Testis (tissue), 2 donors: ENCODE measurements at regions not wholly inside any gene's neighbourhood (a gene's known extent, or its start where the extent isn't known, plus 50 kb on each side); places are given as distances from the start of the nearest gene placed in this dataset.

Experiments used
- POLR2A ChIP-seq: fragments of 450-650 bp; IDR thresholded peaks from one replicate; pipeline ENCODE4 v1.6.1; 2017; ENCODE audit warnings: antibody characterized with exemption, mild to moderate bottlenecking, moderate library complexity
- TF ChIP-seq, protein P1 (sequence below), 3 experiments: fragments of 450-650 bp in 2 of 3; fragments of 200-600 bp in 1 of 3; sonication (generic) in 1 of 3; IDR thresholded peaks; one replicate each; pipeline ENCODE4 v1.5.1; 2016 to 2019; ENCODE audit warnings: antibody characterized with exemption in 3 of 3, mild to moderate bottlenecking in 2 of 3, moderate library complexity in 1 of 3

DNA sequence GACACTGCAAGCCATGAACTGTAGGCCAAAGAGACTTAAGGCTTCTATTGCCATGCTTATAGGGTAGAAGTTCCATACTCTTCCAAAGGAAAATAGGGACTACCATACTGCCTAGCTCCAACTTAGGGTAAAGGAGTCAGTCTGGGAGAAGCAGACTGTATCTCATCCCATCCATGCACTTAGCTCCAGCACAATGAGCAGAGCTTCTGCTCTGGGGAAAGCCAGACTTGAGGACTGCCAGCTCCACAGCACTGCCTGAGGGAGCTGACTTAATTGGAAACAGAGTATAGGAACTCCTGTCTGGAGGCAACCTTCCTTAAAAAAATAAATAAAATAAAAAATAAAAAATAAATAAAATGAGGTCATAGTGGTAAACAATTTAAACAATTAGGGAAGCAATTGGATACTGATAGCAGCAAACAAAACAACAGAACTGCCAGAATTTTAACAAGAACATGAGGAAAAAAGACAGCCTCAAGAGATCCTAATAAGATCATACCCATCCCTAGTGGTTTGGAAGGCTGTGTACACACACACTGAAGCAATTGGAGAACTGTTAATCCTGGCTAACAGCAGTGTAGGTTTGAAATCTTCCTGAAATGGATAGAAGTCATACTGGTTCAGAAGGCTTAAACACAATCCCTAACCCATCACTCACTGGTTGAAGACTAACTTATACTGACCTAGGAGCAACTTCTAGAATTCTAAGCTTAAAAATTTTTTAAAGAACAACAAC is 550.1 kb downstream of the TBC1D4 start:
- TF ChIP-seq, protein P1, sequence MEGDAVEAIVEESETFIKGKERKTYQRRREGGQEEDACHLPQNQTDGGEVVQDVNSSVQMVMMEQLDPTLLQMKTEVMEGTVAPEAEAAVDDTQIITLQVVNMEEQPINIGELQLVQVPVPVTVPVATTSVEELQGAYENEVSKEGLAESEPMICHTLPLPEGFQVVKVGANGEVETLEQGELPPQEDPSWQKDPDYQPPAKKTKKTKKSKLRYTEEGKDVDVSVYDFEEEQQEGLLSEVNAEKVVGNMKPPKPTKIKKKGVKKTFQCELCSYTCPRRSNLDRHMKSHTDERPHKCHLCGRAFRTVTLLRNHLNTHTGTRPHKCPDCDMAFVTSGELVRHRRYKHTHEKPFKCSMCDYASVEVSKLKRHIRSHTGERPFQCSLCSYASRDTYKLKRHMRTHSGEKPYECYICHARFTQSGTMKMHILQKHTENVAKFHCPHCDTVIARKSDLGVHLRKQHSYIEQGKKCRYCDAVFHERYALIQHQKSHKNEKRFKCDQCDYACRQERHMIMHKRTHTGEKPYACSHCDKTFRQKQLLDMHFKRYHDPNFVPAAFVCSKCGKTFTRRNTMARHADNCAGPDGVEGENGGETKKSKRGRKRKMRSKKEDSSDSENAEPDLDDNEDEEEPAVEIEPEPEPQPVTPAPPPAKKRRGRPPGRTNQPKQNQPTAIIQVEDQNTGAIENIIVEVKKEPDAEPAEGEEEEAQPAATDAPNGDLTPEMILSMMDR (IDR thresholded peaks at IDR 0.05): no peak
- no peak for TF ChIP-seq POLR2A
